Nephron progenitor cell (in vitro differentiated cells): ENCODE measurements at regions not wholly inside any gene's neighbourhood (a gene's known extent, or its start where the extent isn't known, plus 50 kb on each side); places are given as distances from the start of the nearest gene placed in this dataset.

Experiments used
- DNase-seq: peaks from one replicate; pipeline ENCODE4 v3.0.0; 2021
- H3K27ac Mint-ChIP-seq: 2 replicates; pipeline ENCODE4 v1.8.0; 2021; ENCODE audit warnings: mild to moderate bottlenecking, moderate library complexity, mixed read lengths
- H3K27me3 Mint-ChIP-seq: 2 replicates; pipeline ENCODE4 v1.8.0; 2021; ENCODE audit warnings: mild to moderate bottlenecking, low read depth, mixed read lengths; ENCODE audit not compliant: poor library complexity
- H3K36me3 Mint-ChIP-seq: 2 replicates; pipeline ENCODE4 v1.8.0; 2021; ENCODE audit warnings: low read depth, mixed read lengths
- H3K4me1 Mint-ChIP-seq: 2 replicates; pipeline ENCODE4 v1.8.0; 2021; ENCODE audit warnings: mixed read lengths
- H3K4me3 Mint-ChIP-seq: 2 replicates; pipeline ENCODE4 v1.8.0; 2021; ENCODE audit warnings: mild to moderate bottlenecking, moderate library complexity, mixed read lengths
- H3K9me3 Mint-ChIP-seq: 2 replicates; pipeline ENCODE4 v1.8.0; 2021; ENCODE audit warnings: mild to moderate bottlenecking, moderate library complexity, mixed read lengths
- CTCF ChIP-seq: fragments of 200-600 bp; sonication (generic); IDR thresholded peaks from 2 replicates; pipeline ENCODE4 v1.5.0; 2021; ENCODE audit warnings: antibody characterized with exemption

GRCh38 chr10:93193906-93194305 lies 120.2 kb downstream of the CYP26A1 start:
- Mint-ChIP-seq H3K27ac (peak overlapping the region; percentile 1), H3K4me1 (peaks cover 30% of the 10 kb centered on the region), H3K36me3 (no peaks in the 10 kb centered on the region), H3K4me3 (no peak overlapping the region), H3K9me3 (no peaks in the 10 kb centered on the region), H3K27me3 (no peaks in the 10 kb centered on the region)
- TF ChIP-seq CTCF: no peak
- no peak for DNase-seq

GRCh38 chr10:93198401-93199131 lies 124.9 kb downstream of the CYP26A1 start:
- no peak for TF ChIP-seq CTCF
- Mint-ChIP-seq H3K4me3 (peak overlapping the region; percentile 56), H3K27ac (peak overlapping the region; percentile 93), H3K36me3 (no peaks in the 10 kb centered on the region), H3K9me3 (no peaks in the 10 kb centered on the region), H3K27me3 (no peaks in the 10 kb centered on the region), H3K4me1 (peaks cover 58% of the 10 kb centered on the region)
- DNase-seq: peak; percentile 29

- no peaks in the 10 kb centered on the region for H3K27me3 Mint-ChIP-seq
- peak overlapping the region; percentile 56 for H3K4me3 Mint-ChIP-seq
- DNase-seq: peak; percentile 23
- H3K4me1 Mint-ChIP-seq: peaks cover 52% of the 10 kb centered on the region
- no peaks in the 10 kb centered on the region for H3K9me3 Mint-ChIP-seq
- TF ChIP-seq CTCF: no peak
- H3K36me3 Mint-ChIP-seq: no peaks in the 10 kb centered on the region
- H3K27ac Mint-ChIP-seq: peak overlapping the region; percentile 93
Measured at GRCh38 chr10:93199191-93199751, 125.6 kb downstream of the CYP26A1 start.

GRCh38 chr10:93204494-93205485 lies 131.1 kb downstream of the CYP26A1 start:
- H3K36me3 Mint-ChIP-seq: no peaks in the 10 kb centered on the region
- no peak for TF ChIP-seq CTCF
- H3K9me3 Mint-ChIP-seq: no peaks in the 10 kb centered on the region
- no peaks in the 10 kb centered on the region for H3K27me3 Mint-ChIP-seq
- no peak for DNase-seq
- no peak overlapping the region for H3K27ac Mint-ChIP-seq
- no peak overlapping the region for H3K4me3 Mint-ChIP-seq
- peaks cover 36% of the 10 kb centered on the region for H3K4me1 Mint-ChIP-seq

GRCh38 chr10:93206652-93207051 lies 133.0 kb downstream of the CYP26A1 start:
- Mint-ChIP-seq H3K9me3 (no peaks in the 10 kb centered on the region), H3K36me3 (no peaks in the 10 kb centered on the region), H3K27ac (peak overlapping the region; percentile 36), H3K4me1 (peaks cover 20% of the 10 kb centered on the region), H3K4me3 (no peak overlapping the region), H3K27me3 (no peaks in the 10 kb centered on the region)
- peak; percentile 14 for DNase-seq
- TF ChIP-seq CTCF: no peak
